Transverse colon (tissue), 4 donors: ENCODE measurements at regions not wholly inside any gene's neighbourhood (a gene's known extent, or its start where the extent isn't known, plus 50 kb on each side); places are given as distances from the start of the nearest gene placed in this dataset.

Experiments used
- EP300 ChIP-seq: sonication (generic); formaldehyde crosslinking; IDR thresholded peaks from one replicate; pipeline ENCODE4 v1.6.1; 2017; ENCODE audit warnings: antibody characterized with exemption, low read depth
- POLR2A ChIP-seq: fragments of 450-650 bp; IDR thresholded peaks from one replicate; pipeline ENCODE4 v1.6.1; 2016; ENCODE audit warnings: antibody characterized with exemption, mild to moderate bottlenecking, moderate library complexity
- POLR2AphosphoS5 ChIP-seq, 3 donors: sonication (generic); formaldehyde crosslinking; IDR thresholded peaks; one replicate each; pipeline ENCODE4 v1.6.1; 2016; ENCODE audit warnings: antibody characterized with exemption in 3 of 3
- TF ChIP-seq, protein P1 (sequence below), 5 experiments: fragments of 200-600 bp in 3 of 5; fragments of 450-650 bp in 2 of 5; sonication (generic) in 3 of 5; IDR thresholded peaks; 1 replicate in 2 of 5; 2 replicates in 3 of 5; pipeline ENCODE4 v1.5.1; 2016 to 2017; ENCODE audit warnings: antibody characterized with exemption in 5 of 5, inconsistent platforms in 3 of 5, mild to moderate bottlenecking in 2 of 5, moderate library complexity in 1 of 5

DNA sequence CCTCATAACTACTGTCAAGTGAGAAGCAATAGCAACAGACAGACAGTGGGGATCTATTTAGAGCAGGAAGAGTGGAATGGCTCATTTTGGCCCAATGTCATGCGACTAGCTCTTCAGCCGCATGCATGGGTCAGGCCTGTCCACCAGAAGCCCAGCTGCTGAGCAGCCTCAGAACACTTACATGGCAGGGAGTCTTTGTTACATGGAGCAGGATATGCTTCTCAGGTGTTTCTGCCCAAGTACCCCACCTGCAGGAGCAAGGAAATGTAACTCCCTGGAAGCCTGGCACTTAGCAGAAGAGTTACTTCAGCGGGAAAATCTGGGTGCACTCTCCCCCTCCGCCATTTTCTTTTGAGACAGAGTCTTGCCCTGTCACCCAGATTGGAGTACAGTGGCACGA is 73.5 kb upstream of the ARHGAP5 start:
- TF ChIP-seq, protein P1, sequence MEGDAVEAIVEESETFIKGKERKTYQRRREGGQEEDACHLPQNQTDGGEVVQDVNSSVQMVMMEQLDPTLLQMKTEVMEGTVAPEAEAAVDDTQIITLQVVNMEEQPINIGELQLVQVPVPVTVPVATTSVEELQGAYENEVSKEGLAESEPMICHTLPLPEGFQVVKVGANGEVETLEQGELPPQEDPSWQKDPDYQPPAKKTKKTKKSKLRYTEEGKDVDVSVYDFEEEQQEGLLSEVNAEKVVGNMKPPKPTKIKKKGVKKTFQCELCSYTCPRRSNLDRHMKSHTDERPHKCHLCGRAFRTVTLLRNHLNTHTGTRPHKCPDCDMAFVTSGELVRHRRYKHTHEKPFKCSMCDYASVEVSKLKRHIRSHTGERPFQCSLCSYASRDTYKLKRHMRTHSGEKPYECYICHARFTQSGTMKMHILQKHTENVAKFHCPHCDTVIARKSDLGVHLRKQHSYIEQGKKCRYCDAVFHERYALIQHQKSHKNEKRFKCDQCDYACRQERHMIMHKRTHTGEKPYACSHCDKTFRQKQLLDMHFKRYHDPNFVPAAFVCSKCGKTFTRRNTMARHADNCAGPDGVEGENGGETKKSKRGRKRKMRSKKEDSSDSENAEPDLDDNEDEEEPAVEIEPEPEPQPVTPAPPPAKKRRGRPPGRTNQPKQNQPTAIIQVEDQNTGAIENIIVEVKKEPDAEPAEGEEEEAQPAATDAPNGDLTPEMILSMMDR (IDR thresholded peaks at IDR 0.05), result no peak
- TF ChIP-seq POLR2AphosphoS5 (IDR thresholded peaks at IDR 0.05) (no peak), EP300 (no peak), POLR2A (no peak)
